Left ventricle myocardium inferior (tissue), 1 donor: ENCODE measurements at regions not wholly inside any gene's neighbourhood (a gene's known extent, or its start where the extent isn't known, plus 50 kb on each side); places are given as distances from the start of the nearest gene placed in this dataset.
"Not testable (repeated sequence)": the region's sequence is repeated elsewhere in the genome, so short reads cannot be mapped to it uniquely, and the experiment has no call there.

Experiments used
- DNase-seq: peaks from one replicate; pipeline ENCODE4 v3.0.0-alpha.2; 2020
- H3K27ac ChIP-seq: fragments of 200-600 bp; replicated peaks from 2 replicates; pipeline ENCODE4 v1.8.0; 2021
- H3K27me3 ChIP-seq: fragments of 200-600 bp; 2 replicates; pipeline ENCODE4 v1.8.0; 2021; ENCODE audit warnings: low read depth
- H3K36me3 ChIP-seq: fragments of 200-600 bp; 2 replicates; pipeline ENCODE4 v1.8.0; 2021
- H3K4me1 ChIP-seq: fragments of 200-600 bp; 2 replicates; pipeline ENCODE4 v1.8.0; 2021
- H3K4me3 ChIP-seq: fragments of 200-600 bp; 2 replicates; pipeline ENCODE4 v1.8.0; 2021; ENCODE audit warnings: mild to moderate bottlenecking, moderate library complexity
- H3K9me3 ChIP-seq: fragments of 200-600 bp; replicated peaks from 2 replicates; pipeline ENCODE4 v1.8.0; 2021
- intact Hi-C: fragments of 100-400 bp; cut with micrococcal nuclease; formaldehyde crosslinking; loops from one replicate; pipeline ENCODE4 v1.11.0; 2022
- TF ChIP-seq, protein P1 (sequence below): fragments of 200-600 bp; IDR thresholded peaks from 2 replicates; pipeline ENCODE4 v1.8.0; 2021; ENCODE audit warnings: antibody characterized with exemption, mild to moderate bottlenecking, borderline replicate concordance
- donor health status: DM: no; HTN: yes; CAD: no; lungs with severe emphysema.

DNA sequence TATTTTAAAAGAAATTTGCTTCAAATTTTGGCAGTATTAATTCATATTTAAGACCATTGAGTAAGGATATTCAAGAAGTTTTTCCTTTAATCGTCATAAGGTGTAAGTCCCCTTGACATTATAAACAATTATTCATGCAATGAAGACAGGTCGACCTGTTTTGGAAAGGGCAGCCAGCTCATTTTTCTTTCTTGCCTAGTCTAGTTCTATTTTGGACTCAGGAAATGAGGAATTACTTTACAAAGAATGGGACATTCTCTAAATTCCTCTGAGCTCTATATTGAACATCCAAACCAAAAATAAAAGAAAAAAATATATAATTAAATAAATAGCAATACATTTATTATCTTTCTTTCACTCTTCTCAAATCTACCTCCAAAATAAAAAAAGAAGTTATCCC, 595.6 kb upstream of the KIF2B start:
- DNase-seq = no peak
- H3K4me3 ChIP-seq = no peak overlapping the region
- TF ChIP-seq, protein P1, sequence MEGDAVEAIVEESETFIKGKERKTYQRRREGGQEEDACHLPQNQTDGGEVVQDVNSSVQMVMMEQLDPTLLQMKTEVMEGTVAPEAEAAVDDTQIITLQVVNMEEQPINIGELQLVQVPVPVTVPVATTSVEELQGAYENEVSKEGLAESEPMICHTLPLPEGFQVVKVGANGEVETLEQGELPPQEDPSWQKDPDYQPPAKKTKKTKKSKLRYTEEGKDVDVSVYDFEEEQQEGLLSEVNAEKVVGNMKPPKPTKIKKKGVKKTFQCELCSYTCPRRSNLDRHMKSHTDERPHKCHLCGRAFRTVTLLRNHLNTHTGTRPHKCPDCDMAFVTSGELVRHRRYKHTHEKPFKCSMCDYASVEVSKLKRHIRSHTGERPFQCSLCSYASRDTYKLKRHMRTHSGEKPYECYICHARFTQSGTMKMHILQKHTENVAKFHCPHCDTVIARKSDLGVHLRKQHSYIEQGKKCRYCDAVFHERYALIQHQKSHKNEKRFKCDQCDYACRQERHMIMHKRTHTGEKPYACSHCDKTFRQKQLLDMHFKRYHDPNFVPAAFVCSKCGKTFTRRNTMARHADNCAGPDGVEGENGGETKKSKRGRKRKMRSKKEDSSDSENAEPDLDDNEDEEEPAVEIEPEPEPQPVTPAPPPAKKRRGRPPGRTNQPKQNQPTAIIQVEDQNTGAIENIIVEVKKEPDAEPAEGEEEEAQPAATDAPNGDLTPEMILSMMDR = no peak
- no peaks in the 10 kb centered on the region for H3K36me3 ChIP-seq
- no peak overlapping the region for H3K27ac ChIP-seq
- H3K27me3 ChIP-seq = no peaks in the 10 kb centered on the region
- H3K4me1 ChIP-seq = no peaks in the 10 kb centered on the region
- intact Hi-C loops = no loop called here
- H3K9me3 ChIP-seq = peaks cover 8% of the 10 kb centered on the region

DNA sequence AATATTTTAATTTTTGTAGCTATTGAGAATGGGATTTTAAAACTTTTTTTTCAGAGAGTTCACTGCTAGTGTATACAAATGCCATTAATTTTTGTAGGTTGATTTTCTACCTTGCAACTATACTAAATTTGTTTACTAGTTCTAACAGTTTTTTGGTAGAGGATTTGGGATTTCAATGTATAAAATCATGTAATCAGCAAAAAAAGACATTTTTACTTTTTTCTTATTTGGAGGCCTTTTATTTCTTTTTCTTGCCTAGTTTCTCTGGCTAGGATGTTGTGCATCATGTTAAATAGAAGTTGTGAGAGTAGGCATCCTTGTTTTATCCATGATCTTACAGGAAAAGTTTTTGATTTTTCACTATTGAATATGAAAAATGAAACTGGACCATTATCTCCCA, 602.9 kb upstream of the KIF2B start:
- Histone ChIP-seq H3K9me3 (peaks cover 21% of the 10 kb centered on the region), H3K4me1 (no peaks in the 10 kb centered on the region), H3K4me3 (no peak overlapping the region), H3K27me3 (no peaks in the 10 kb centered on the region), H3K36me3 (no peaks in the 10 kb centered on the region), H3K27ac (no peak overlapping the region)
- TF ChIP-seq, protein P1 = no peak
- intact Hi-C loops = no loop called here
- no peak for DNase-seq

DNA sequence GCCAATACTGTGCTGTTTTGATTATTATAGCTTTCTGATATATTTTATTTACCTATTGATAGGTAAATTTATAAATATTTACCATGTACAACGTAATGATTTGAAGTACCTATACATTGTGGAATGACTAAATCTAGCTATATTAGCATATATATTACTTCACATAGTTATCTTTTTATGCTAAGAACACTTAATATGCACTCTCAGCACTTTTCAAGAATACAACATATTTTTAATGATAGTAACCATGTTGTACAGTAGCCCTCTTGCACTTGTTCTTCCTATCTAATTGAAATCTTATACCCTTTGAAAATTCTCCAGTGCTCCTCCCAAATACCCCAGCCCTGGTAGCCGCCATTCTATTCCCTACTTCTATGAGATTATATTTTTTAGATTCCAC, 604.0 kb upstream of the KIF2B start:
- TF ChIP-seq, protein P1 = no peak
- H3K36me3 ChIP-seq = no peaks in the 10 kb centered on the region
- intact Hi-C loops = no loop called here
- H3K27me3 ChIP-seq = no peaks in the 10 kb centered on the region
- no peaks in the 10 kb centered on the region for H3K4me1 ChIP-seq
- no peak overlapping the region for H3K4me3 ChIP-seq
- no peak overlapping the region for H3K27ac ChIP-seq
- no peak for DNase-seq
- peaks cover 23% of the 10 kb centered on the region for H3K9me3 ChIP-seq

DNA sequence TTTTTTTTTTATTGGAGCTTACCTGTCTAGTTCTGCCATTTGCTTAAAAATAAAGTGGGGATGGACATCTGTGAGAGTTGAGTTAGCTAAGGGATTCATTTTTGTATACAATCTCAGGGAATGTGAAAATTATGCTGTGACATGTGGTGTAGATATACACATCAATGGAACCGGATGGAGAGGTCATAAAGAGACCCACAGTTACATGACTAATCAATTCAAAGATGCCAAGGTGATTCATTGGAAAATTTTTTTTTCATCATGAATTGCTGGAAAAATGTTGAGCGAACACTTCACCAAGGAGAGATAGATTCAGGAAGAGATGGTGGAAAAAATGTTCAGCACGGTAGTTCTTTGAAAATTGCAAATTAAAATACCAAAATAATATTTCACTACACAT, 605.4 kb upstream of the KIF2B start:
- Histone ChIP-seq H3K9me3 (peaks cover 23% of the 10 kb centered on the region), H3K4me3 (no peak overlapping the region), H3K27ac (no peak overlapping the region), H3K27me3 (no peaks in the 10 kb centered on the region), H3K36me3 (no peaks in the 10 kb centered on the region), H3K4me1 (no peaks in the 10 kb centered on the region)
- intact Hi-C loops = no loop called here
- DNase-seq = no peak
- TF ChIP-seq, protein P1 = no peak

DNA sequence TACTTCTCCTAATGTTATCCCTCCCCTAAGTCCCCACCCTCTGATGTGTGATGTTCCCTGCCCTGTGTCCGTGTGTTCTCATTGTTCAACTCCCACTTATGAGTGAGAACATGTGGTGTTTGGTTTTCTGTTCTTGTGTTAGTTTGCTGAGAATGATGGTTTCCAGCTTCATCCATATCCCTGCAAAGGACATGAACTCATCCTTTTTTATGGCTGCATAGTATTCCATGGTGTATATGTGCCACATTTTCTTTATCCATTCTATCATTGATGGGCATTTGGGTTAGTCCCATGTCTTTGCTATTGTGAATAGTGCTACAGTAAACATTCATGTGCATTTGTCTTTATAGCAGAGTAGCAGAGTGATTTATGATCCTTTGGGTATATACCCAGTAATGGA, 613.8 kb upstream of the KIF2B start:
- H3K36me3 ChIP-seq, H3K27me3 ChIP-seq, H3K4me3 ChIP-seq, H3K4me1 ChIP-seq, H3K27ac ChIP-seq, DNase-seq, intact Hi-C loops: not testable (repeated sequence)
- peaks cover 27% of the 10 kb centered on the region for H3K9me3 ChIP-seq

DNA sequence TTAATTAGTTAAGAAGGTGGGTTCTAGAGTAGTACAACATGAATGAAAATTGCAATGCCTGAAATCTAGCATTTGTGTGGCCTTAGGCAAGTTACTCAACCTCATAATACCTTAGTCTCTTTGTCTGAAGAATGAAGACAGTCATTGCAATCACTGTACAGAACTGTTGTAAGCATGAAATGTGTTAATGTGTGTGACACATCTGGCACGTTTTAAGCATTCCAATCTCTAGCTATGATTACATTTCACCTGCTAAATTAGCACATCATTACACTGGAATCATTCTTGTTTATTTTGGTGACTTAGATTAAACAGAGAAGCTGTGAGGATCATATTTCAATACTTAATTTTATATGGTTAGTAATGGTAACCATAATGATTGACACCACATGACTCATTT, 629.7 kb upstream of the KIF2B start:
- H3K4me3 ChIP-seq = no peak overlapping the region
- TF ChIP-seq, protein P1 = no peak
- intact Hi-C loops = no loop called here
- no peak overlapping the region for H3K27ac ChIP-seq
- no peak for DNase-seq
- no peaks in the 10 kb centered on the region for H3K36me3 ChIP-seq
- no peaks in the 10 kb centered on the region for H3K9me3 ChIP-seq
- H3K27me3 ChIP-seq = no peaks in the 10 kb centered on the region
- H3K4me1 ChIP-seq = no peaks in the 10 kb centered on the region
